Activated CD4-positive, alpha-beta memory T cell treated with anti-CD3 and anti-CD28 coated beads, Interleukin-2, amount 10 ng/mL, durations not matched to agents 7 days and 5 days (primary cell): ENCODE measurements at regions not wholly inside any gene's neighbourhood (a gene's known extent, or its start where the extent isn't known, plus 50 kb on each side); places are given as distances from the start of the nearest gene placed in this dataset.

Experiments used
- CTCF ChIA-PET: fragments of 350-600 bp; sonication (Branson Sonifier 250); formaldehyde crosslinking; loops from one replicate; lab custom pipeline; 2021; ENCODE audit warnings: antibody characterized with exemption, inconsistent platforms; lab: Charles Lee
- POLR2A ChIA-PET: fragments of 350-600 bp; sonication (Branson Sonifier 250); formaldehyde crosslinking; loops from one replicate; lab custom pipeline; 2021; ENCODE audit warnings: antibody characterized with exemption; lab: Charles Lee
- DNase-seq: peaks from one replicate; pipeline ENCODE4 v3.0.0-alpha.2; 2020
- H3K27ac Mint-ChIP-seq: one replicate; pipeline ENCODE4 v1.8.0; 2021; ENCODE audit warnings: mild to moderate bottlenecking, mixed read lengths
- H3K27me3 Mint-ChIP-seq: one replicate; pipeline ENCODE4 v1.8.0; 2021; ENCODE audit warnings: mixed read lengths
- H3K36me3 Mint-ChIP-seq: one replicate; pipeline ENCODE4 v1.8.0; 2021; ENCODE audit warnings: low read depth, mixed read lengths
- H3K4me1 Mint-ChIP-seq: one replicate; pipeline ENCODE4 v1.8.0; 2021; ENCODE audit warnings: mixed read lengths
- H3K4me3 Mint-ChIP-seq: one replicate; pipeline ENCODE4 v1.8.0; 2021; ENCODE audit warnings: mild to moderate bottlenecking, mixed read lengths
- H3K9me3 Mint-ChIP-seq: one replicate; pipeline ENCODE4 v1.8.0; 2021; ENCODE audit warnings: mixed read lengths

GRCh38 chr13:33509642-33510229 lies 224.2 kb upstream of the STARD13 start:
- Mint-ChIP-seq H3K27ac (no peak overlapping the region), H3K4me1 (no peaks in the 10 kb centered on the region)
- CTCF ChIA-PET = no interaction called here

GRCh38 chr13:33510350-33510970 lies 224.9 kb upstream of the STARD13 start:
- Mint-ChIP-seq H3K27me3 (no peaks in the 10 kb centered on the region), H3K9me3 (no peaks in the 10 kb centered on the region), H3K4me1 (no peaks in the 10 kb centered on the region)

More at GRCh38 chr13:33509642-33510229, 224.2 kb upstream of the STARD13 start:
- H3K9me3 Mint-ChIP-seq = no peaks in the 10 kb centered on the region
- H3K4me3 Mint-ChIP-seq = no peak overlapping the region
- H3K27me3 Mint-ChIP-seq = no peaks in the 10 kb centered on the region
- H3K36me3 Mint-ChIP-seq = no peaks in the 10 kb centered on the region
- DNase-seq = no peak
- POLR2A ChIA-PET = no interaction called here

DNA sequence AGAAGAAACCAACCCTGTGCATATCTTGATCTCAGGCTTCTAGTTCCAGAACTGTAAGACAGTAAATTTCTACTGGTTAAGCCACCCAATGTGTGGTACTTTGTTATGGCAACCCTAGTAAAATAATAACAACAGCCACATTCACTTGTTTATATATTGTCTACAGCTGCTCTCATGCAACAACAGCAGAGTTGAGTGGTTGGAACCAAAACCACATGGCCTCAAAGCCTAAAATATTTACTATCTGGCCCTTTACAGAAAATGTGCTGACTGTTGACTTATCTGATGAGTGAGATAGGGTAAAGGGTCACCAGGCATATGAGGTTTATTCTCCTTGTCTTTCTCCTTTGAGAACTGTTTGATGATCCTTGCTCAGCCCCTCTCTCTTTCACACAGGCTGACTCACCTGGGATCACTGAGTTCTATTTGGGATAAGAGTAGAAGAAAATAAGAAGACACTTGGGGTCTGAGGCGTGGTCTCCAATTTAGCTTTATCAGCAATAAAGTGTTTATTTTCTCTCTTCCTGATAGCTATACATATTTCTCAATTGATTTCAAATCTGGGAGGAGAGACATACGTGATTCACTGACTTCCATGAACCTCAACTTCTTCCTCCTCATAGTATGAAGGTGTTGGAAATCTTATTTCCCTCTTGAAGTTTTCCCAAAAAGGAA lies 227.5 kb upstream of the STARD13 start:
- H3K9me3 Mint-ChIP-seq = no peaks in the 10 kb centered on the region
- H3K4me1 Mint-ChIP-seq = no peaks in the 10 kb centered on the region
- CTCF ChIA-PET = no interaction called here
- no peaks in the 10 kb centered on the region for H3K36me3 Mint-ChIP-seq
- POLR2A ChIA-PET = no interaction called here
- H3K4me3 Mint-ChIP-seq = no peak overlapping the region
- no peak for DNase-seq
- no peaks in the 10 kb centered on the region for H3K27me3 Mint-ChIP-seq
- no peak overlapping the region for H3K27ac Mint-ChIP-seq

More at GRCh38 chr13:33510350-33510970, 224.9 kb upstream of the STARD13 start:
- no peak for DNase-seq
- ChIA-PET CTCF (no interaction called here), POLR2A (no interaction called here)
- Mint-ChIP-seq H3K27ac (no peak overlapping the region), H3K4me3 (no peak overlapping the region), H3K36me3 (no peaks in the 10 kb centered on the region)

DNA sequence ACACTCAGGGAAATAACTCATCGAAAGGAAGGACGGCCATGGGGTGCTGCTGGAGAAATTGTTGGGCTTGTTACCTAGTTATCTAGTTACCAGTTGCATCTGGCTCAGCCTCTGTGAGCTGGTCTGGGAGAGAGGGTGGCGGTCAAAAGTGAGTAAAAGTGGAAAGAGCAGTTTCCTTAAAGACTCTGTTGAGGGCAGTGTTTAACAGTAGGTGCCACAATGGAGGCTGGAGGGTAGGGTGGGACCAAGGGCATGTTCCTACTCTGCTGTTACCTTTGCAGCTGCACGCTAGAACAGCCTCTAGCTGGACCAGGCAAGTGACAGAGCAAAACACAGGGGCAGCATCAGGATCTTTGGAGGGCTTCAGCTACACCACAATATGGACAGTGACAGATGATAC lies 228.8 kb upstream of the STARD13 start:
- POLR2A ChIA-PET = no interaction called here
- CTCF ChIA-PET = no interaction called here

GRCh38 chr13:33515146-33515545 lies 229.6 kb upstream of the STARD13 start:
- POLR2A ChIA-PET = no interaction called here
- Mint-ChIP-seq H3K36me3 (no peaks in the 10 kb centered on the region), H3K9me3 (no peaks in the 10 kb centered on the region), H3K27me3 (no peaks in the 10 kb centered on the region), H3K4me3 (no peak overlapping the region), H3K4me1 (no peaks in the 10 kb centered on the region), H3K27ac (no peak overlapping the region)
- CTCF ChIA-PET = no interaction called here
- no peak for DNase-seq

More for the DNA sequence above, 228.8 kb upstream of the STARD13 start:
- H3K9me3 Mint-ChIP-seq = no peaks in the 10 kb centered on the region
- H3K27ac Mint-ChIP-seq = no peak overlapping the region
- no peaks in the 10 kb centered on the region for H3K27me3 Mint-ChIP-seq
- H3K4me1 Mint-ChIP-seq = no peaks in the 10 kb centered on the region
- no peaks in the 10 kb centered on the region for H3K36me3 Mint-ChIP-seq
- H3K4me3 Mint-ChIP-seq = no peak overlapping the region
- DNase-seq = no peak

DNA sequence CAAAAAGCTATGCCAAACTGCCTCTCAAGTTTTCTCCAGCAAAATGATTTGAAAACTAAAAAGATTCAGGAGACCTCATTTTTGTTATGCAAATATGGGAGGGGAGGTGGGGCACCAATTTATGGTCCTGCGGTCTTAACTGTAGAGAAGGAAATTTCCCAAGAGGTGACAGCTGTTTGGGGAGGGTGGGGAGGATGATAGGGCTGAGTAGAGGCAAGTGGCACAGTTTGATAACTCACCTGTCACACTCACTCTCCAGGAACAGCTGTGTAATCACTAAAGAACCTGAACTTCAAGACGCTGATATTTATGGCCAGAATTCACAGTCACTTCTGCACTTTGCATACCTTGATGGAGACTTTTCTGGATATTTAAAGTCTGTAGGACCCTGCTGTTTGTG lies 232.9 kb upstream of the STARD13 start:
- H3K36me3 Mint-ChIP-seq = no peaks in the 10 kb centered on the region
- no peaks in the 10 kb centered on the region for H3K9me3 Mint-ChIP-seq
- H3K4me1 Mint-ChIP-seq = no peaks in the 10 kb centered on the region
- POLR2A ChIA-PET = no interaction called here
- no peaks in the 10 kb centered on the region for H3K27me3 Mint-ChIP-seq
- H3K4me3 Mint-ChIP-seq = no peak overlapping the region
- CTCF ChIA-PET = no interaction called here
- DNase-seq = no peak
- H3K27ac Mint-ChIP-seq = no peak overlapping the region

DNA sequence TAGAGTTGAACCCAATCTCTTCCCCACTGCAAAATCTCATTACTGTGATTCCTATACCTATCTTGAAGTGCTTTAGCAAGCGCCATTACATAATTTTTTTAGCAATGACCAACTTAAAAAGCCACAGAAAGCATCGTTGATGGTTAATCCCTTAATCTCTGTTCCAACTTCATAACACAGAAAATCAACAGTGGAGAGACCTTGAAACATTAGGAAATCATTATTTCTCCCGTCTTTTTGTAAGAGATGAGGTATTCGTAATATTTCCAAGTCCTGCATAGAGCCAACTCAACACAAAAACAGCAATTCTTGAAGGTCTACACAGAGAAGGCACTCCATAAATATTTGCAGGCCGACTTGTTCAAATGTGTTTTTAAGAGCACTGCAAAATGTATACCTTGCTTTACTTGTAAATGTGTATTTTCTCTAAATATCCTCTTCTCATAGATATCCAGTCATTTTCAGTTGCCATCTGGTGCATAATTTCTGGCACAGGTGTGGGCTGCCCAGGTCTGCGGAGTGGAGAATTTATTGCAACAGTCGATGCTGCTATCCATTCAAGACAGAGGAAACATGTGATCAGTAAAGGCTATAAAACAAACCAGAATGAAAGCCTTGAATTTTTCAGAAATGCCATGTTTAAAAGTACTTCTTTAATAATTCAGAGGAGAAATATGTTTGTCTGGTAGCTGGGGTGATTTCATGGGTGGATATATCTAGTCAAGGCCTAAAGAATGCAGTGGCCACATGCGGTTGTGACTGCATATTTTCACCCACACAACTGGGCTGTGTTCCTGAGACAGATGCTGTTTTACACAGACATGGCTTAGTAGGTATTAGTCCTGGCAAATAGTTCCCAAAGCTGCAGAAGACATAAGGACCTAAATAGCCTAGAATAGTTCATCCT lies 234.3 kb upstream of the STARD13 start:
- CTCF ChIA-PET = no interaction called here
- no peak for DNase-seq
- H3K27ac Mint-ChIP-seq = no peak overlapping the region

DNA sequence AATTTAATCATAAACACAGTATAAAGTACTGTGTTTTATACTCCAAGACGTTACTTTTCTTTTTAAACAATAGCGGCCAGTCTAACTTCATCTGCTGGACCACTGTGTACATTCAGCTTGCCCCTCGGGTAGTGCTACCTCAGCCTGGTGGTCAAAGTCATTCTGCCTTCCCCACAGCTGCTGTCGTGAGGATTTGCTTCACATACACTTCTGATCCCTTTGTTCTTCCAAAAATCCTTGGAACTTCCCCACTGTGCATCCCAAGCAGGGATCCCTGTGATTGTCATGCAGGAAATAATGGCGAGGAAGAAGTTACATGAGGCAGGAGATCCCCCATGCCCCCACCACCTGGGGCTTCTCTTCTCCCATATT lies 234.9 kb upstream of the STARD13 start:
- CTCF ChIA-PET = no interaction called here
- H3K4me3 Mint-ChIP-seq = no peak overlapping the region
- POLR2A ChIA-PET = no interaction called here

More for the DNA sequence above, 234.3 kb upstream of the STARD13 start:
- no peaks in the 10 kb centered on the region for H3K9me3 Mint-ChIP-seq
- POLR2A ChIA-PET = no interaction called here
- no peaks in the 10 kb centered on the region for H3K27me3 Mint-ChIP-seq
- no peaks in the 10 kb centered on the region for H3K36me3 Mint-ChIP-seq
- H3K4me1 Mint-ChIP-seq = no peaks in the 10 kb centered on the region
- H3K4me3 Mint-ChIP-seq = no peak overlapping the region

DNA sequence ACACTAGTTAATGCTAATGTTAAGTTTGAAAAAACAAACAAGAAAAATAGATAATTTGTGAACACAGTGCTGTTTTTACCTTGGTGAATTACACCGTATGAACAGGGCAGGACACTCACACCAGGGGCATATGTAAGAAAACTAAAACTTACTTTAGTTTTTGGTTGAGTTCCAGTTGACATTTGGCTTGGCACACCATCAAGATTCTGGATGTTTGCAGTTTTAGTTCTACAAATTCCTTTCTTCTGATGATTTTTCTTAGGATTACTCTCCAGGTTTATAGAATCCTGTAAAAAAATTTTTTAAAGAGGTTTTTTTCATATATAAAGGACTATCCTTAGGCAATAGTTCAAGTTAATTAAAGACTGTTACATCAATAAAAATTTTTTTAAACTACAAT lies 238.5 kb upstream of the STARD13 start:
- no peaks in the 10 kb centered on the region for H3K9me3 Mint-ChIP-seq
- ChIA-PET CTCF (no interaction called here), POLR2A (no interaction called here)
- no peaks in the 10 kb centered on the region for H3K27me3 Mint-ChIP-seq
- H3K36me3 Mint-ChIP-seq = no peaks in the 10 kb centered on the region
- no peak overlapping the region for H3K4me3 Mint-ChIP-seq
- peaks cover 6% of the 10 kb centered on the region for H3K4me1 Mint-ChIP-seq
- H3K27ac Mint-ChIP-seq = no peak overlapping the region
- no peak for DNase-seq

More for the DNA sequence above, 234.9 kb upstream of the STARD13 start:
- H3K27me3 Mint-ChIP-seq = no peaks in the 10 kb centered on the region
- H3K9me3 Mint-ChIP-seq = no peaks in the 10 kb centered on the region
- no peak for DNase-seq
- H3K36me3 Mint-ChIP-seq = no peaks in the 10 kb centered on the region
- H3K4me1 Mint-ChIP-seq = no peaks in the 10 kb centered on the region
- H3K27ac Mint-ChIP-seq = no peak overlapping the region

- Mint-ChIP-seq H3K27ac (no peak overlapping the region), H3K4me3 (no peak overlapping the region), H3K9me3 (no peaks in the 10 kb centered on the region), H3K27me3 (peaks cover 4% of the 10 kb centered on the region), H3K36me3 (no peaks in the 10 kb centered on the region), H3K4me1 (peaks cover 6% of the 10 kb centered on the region)
- no peak for DNase-seq
- ChIA-PET CTCF (interaction anchor here (0.8 kb wide), 1 partner anchor 51 kb away, joined by 3 read pairs; no protein-coding TSS in a partner anchor), POLR2A (no interaction called here)
Measured at GRCh38 chr13:33525763-33526162, 240.2 kb upstream of the STARD13 start.

GRCh38 chr13:33526718-33527117 lies 241.2 kb upstream of the STARD13 start:
- peaks cover 4% of the 10 kb centered on the region for H3K27me3 Mint-ChIP-seq
- POLR2A ChIA-PET = no interaction called here
- no peak overlapping the region for H3K27ac Mint-ChIP-seq
- H3K4me1 Mint-ChIP-seq = peaks cover 6% of the 10 kb centered on the region
- no peaks in the 10 kb centered on the region for H3K9me3 Mint-ChIP-seq
- CTCF ChIA-PET = interaction anchor here (0.8 kb wide), 1 partner anchor 50 kb away, joined by 3 read pairs; no protein-coding TSS in a partner anchor
- H3K36me3 Mint-ChIP-seq = no peaks in the 10 kb centered on the region
- H3K4me3 Mint-ChIP-seq = no peak overlapping the region
- DNase-seq = no peak

- peaks cover 6% of the 10 kb centered on the region for H3K4me1 Mint-ChIP-seq
- ChIA-PET CTCF (no interaction called here), POLR2A (no interaction called here)
- no peak overlapping the region for H3K4me3 Mint-ChIP-seq
- peaks cover 4% of the 10 kb centered on the region for H3K27me3 Mint-ChIP-seq
- no peaks in the 10 kb centered on the region for H3K36me3 Mint-ChIP-seq
- no peak for DNase-seq
- no peaks in the 10 kb centered on the region for H3K9me3 Mint-ChIP-seq
- no peak overlapping the region for H3K27ac Mint-ChIP-seq
Measured at GRCh38 chr13:33528896-33529295, 243.3 kb upstream of the STARD13 start.

DNA sequence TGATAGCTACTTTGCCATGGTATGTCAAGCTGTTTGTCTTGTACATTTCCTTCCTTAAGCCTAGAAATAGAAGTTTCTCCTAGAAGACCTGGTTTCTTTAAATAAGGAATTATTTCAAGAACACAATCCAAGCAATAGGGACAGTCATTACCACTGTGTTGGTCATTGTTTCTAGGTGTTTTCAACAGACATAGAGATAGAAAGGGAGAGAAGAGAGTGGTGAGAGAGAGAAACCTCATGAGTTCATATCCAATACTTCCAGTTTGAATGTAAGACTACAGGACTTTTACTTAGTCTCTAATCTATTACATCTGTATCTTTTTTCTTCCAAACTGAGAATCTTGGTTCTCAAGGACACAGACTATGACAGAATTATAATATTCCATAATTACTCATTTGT lies 245.9 kb upstream of the STARD13 start:
- Mint-ChIP-seq H3K9me3 (no peaks in the 10 kb centered on the region), H3K4me3 (no peak overlapping the region), H3K27me3 (peaks cover 4% of the 10 kb centered on the region), H3K27ac (no peak overlapping the region), H3K4me1 (peaks cover 6% of the 10 kb centered on the region), H3K36me3 (no peaks in the 10 kb centered on the region)
- ChIA-PET CTCF (no interaction called here), POLR2A (interaction anchor here (0.8 to 1.0 kb wide), 2 partner anchors 10 to 13 kb away, joined by 3 read pairs; no protein-coding TSS in a partner anchor)
- no peak for DNase-seq
